Tibial nerve (tissue), 4 donors: ENCODE measurements at regions not wholly inside any gene's neighbourhood (a gene's known extent, or its start where the extent isn't known, plus 50 kb on each side); places are given as distances from the start of the nearest gene placed in this dataset.
A peak's percentile ranks its signal among the peaks of the same experiment; 100 is the strongest.
"Not testable (repeated sequence)": the region's sequence is repeated elsewhere in the genome, so short reads cannot be mapped to it uniquely, and the experiment has no call there.

Experiments
- DNase-seq, 2 donors: peaks; one replicate each; pipeline ENCODE4 v3.0.0-alpha.2; 2019; ENCODE audit warnings: low spot score in 2 of 2
- H3K27ac ChIP-seq, 4 donors: fragments of 200-600 bp; sonication (generic) in 3 of 4; one replicate each; pipeline ENCODE4 v1.5.1; 2017 to 2019; ENCODE audit warnings: mild to moderate bottlenecking in 1 of 4
- H3K27me3 ChIP-seq, 2 donors: fragments of 200-600 bp; sonication (generic) in 1 of 2; one replicate each; pipeline versions ENCODE4 v1.5.1 to v1.6.0; 2017 to 2019
- H3K36me3 ChIP-seq, 3 donors: fragments of 200-600 bp; sonication (generic); one replicate each; pipeline ENCODE4 v1.5.1; 2018 to 2019
- H3K4me1 ChIP-seq, 4 donors: fragments of 200-600 bp; sonication (generic) in 3 of 4; one replicate each; pipeline ENCODE4 v1.5.1; 2017 to 2019
- H3K4me3 ChIP-seq, 4 donors: fragments of 200-600 bp; sonication (generic) in 3 of 4; one replicate each; pipeline ENCODE4 v1.5.1; 2017 to 2019; ENCODE audit warnings: mild to moderate bottlenecking in 1 of 4, moderate library complexity in 1 of 4
- H3K9me3 ChIP-seq, 4 donors: fragments of 200-600 bp; sonication (generic) in 3 of 4; one replicate each; pipeline ENCODE4 v1.5.1; 2017 to 2019
- CTCF ChIP-seq, 5 experiments: fragments of 200-600 bp in 3 of 5; fragments of 450-650 bp in 2 of 5; sonication (generic) in 3 of 5; IDR thresholded peaks; one replicate each; pipeline ENCODE4 v1.5.1; 2016 to 2019; ENCODE audit warnings: antibody characterized with exemption in 5 of 5, mild to moderate bottlenecking in 3 of 5, moderate library complexity in 2 of 5
- EP300 ChIP-seq, 2 donors: sonication (generic); formaldehyde crosslinking; IDR thresholded peaks; one replicate each; pipeline ENCODE4 v1.6.1; 2017; ENCODE audit warnings: antibody characterized with exemption in 2 of 2, mild to moderate bottlenecking in 1 of 2
- POLR2A ChIP-seq, 2 donors: fragments of 450-650 bp; IDR thresholded peaks; one replicate each; pipeline ENCODE4 v1.6.1; 2017; ENCODE audit warnings: antibody characterized with exemption in 2 of 2, mild to moderate bottlenecking in 2 of 2, moderate library complexity in 2 of 2
- WGBS, 2 donors: methylation state at CpG; one replicate each; pipeline ENCODE4 v1.1.5; 2018; 5-methylcytosine and 5-hydroxymethylcytosine counted together

GRCh38 chr14:34051966-34052657 is 101.2 kb upstream of the EGLN3 start:
- TF ChIP-seq EP300 (IDR thresholded peaks at IDR 0.05) = no peak
- TF ChIP-seq CTCF (IDR thresholded peaks at IDR 0.05) = no peak
- no peak for TF ChIP-seq POLR2A (IDR thresholded peaks at IDR 0.05)
- Histone ChIP-seq H3K9me3 (no peaks in the 10 kb centered on the region), H3K27me3 (no peaks in the 10 kb centered on the region), H3K27ac (no peak overlapping the region), H3K4me3 (no peak overlapping the region), H3K36me3 (no peaks in the 10 kb centered on the region), H3K4me1 (peaks cover 0 to 16% (median 3%) of the 10 kb centered on the region in 4 donors)
- 78 to 82% methylated on average over 5 of the region's 5 CpGs for WGBS, 2 donors
- DNase-seq = peak in 1 of 2 donors; percentile 26

GRCh38 chr14:34050606-34051005 is 99.7 kb upstream of the EGLN3 start:
- Histone ChIP-seq H3K27me3 (no peaks in the 10 kb centered on the region), H3K27ac (no peak overlapping the region), H3K4me1 (peaks cover 0 to 15% (median 3%) of the 10 kb centered on the region in 4 donors), H3K36me3 (no peaks in the 10 kb centered on the region), H3K9me3 (no peaks in the 10 kb centered on the region), H3K4me3 (no peak overlapping the region)
- no peak for TF ChIP-seq EP300 (IDR thresholded peaks at IDR 0.05)
- no peak for TF ChIP-seq CTCF (IDR thresholded peaks at IDR 0.05)
- no peak for TF ChIP-seq POLR2A (IDR thresholded peaks at IDR 0.05)
- no peak for DNase-seq
- WGBS, 2 donors = 100% methylated on average over 1 of the region's 1 CpG

- no peak for DNase-seq
- H3K36me3 ChIP-seq = no peaks in the 10 kb centered on the region
- TF ChIP-seq POLR2A (IDR thresholded peaks at IDR 0.05) = no peak
- no peak for TF ChIP-seq CTCF (IDR thresholded peaks at IDR 0.05)
- no peak overlapping the region for H3K27ac ChIP-seq
- H3K4me1 ChIP-seq = peaks cover 0 to 11% (median 3%) of the 10 kb centered on the region in 4 donors
- H3K27me3 ChIP-seq = no peaks in the 10 kb centered on the region
- H3K4me3 ChIP-seq = no peak overlapping the region
- H3K9me3 ChIP-seq = no peaks in the 10 kb centered on the region
- WGBS, 2 donors = 31 to 34% methylated on average over 5 of the region's 5 CpGs
Observed at GRCh38 chr14:34049790-34050189, 98.9 kb upstream of the EGLN3 start.

GRCh38 chr14:34049187-34049586 is 98.3 kb upstream of the EGLN3 start:
- peaks cover 0 to 11% (median 3%) of the 10 kb centered on the region in 4 donors for H3K4me1 ChIP-seq
- 93 to 97% methylated on average over 7 of the region's 7 CpGs for WGBS, 2 donors
- not testable (repeated sequence) for H3K4me3 ChIP-seq, H3K9me3 ChIP-seq, H3K27ac ChIP-seq, H3K36me3 ChIP-seq, H3K27me3 ChIP-seq, DNase-seq

- H3K36me3 ChIP-seq = no peaks in the 10 kb centered on the region
- H3K27me3 ChIP-seq = no peaks in the 10 kb centered on the region
- 96 to 97% methylated on average over 3 of the region's 3 CpGs for WGBS, 2 donors
- no peaks in the 10 kb centered on the region for H3K4me1 ChIP-seq
- TF ChIP-seq CTCF (IDR thresholded peaks at IDR 0.05) (no peak), POLR2A (IDR thresholded peaks at IDR 0.05) (no peak), EP300 (IDR thresholded peaks at IDR 0.05) (no peak)
- H3K27ac ChIP-seq = no peak overlapping the region
- H3K9me3 ChIP-seq = no peaks in the 10 kb centered on the region
- no peak overlapping the region for H3K4me3 ChIP-seq
- DNase-seq = no peak
Observed at GRCh38 chr14:34046799-34047520, 96.1 kb upstream of the EGLN3 start.
